ENCODE measurements at regions not wholly inside any gene's neighbourhood (a gene's known extent, or its start where the extent isn't known, plus 50 kb on each side); places are given as distances from the start of the nearest gene placed in this dataset.

DNA sequence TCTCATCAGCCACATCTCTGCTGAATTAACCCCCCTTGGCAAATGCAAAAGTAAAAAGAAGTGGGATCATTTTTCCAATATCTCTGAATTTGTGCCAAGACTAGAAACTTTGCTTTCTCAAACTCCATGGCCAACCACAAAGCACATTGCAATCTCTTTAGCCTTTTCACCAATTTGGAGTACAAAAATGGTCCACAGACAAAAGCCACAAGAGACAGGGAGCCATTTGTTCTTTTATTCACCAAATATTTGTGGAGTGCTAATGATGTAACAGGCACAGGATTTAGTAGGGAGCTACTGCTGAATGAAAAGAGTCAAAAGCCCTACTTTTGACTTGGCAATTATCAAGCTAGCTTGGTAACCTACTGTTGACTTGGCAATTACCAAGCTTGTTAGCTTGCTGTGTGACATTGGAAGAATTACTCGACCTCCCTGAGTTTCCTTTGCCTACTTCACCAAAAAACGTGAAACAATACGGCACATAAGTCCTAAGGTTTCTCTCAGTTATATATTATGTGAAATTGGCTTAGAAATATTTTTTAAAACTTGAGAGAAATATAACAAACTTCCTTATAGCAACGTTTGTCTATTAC lies 97.1 kb upstream of the KLF3 start:
- H3K9me2 ChIP-seq (ENCODE audit: insufficient read depth), result no peaks in the 10 kb centered on the region
- H4K20me1 ChIP-seq (ENCODE audit: insufficient read depth), result no peaks in the 10 kb centered on the region
- no peaks in the 10 kb centered on the region for H3K27me3 ChIP-seq (ENCODE audit: insufficient read depth, low read length)
- no peak overlapping the region for H3K9ac ChIP-seq (ENCODE audit: low read length)
- no peaks in the 10 kb centered on the region for H3K9me3 ChIP-seq (ENCODE audit: control insufficient read depth in 1 of 2, insufficient read depth in 1 of 2, low read depth in 1 of 2, low read length in 2 of 2)
- ATAC-seq (no peak), DNase-seq (ENCODE audit: low read depth, low spot score) (no peak)
- H3K36me3 ChIP-seq (ENCODE audit: control insufficient read depth in 1 of 2, insufficient read depth in 2 of 2, low read length in 2 of 2), result no peaks in the 10 kb centered on the region
- intact Hi-C loops (cut with micrococcal nuclease), result no loop called here
- ChIA-PET RAD21 (ENCODE audit: low non-redundant PET in 1 of 2, low total read pairs in 2 of 2, uncharacterized antibody in 2 of 2, unreplicated experiment in 2 of 2) (no interaction called here), CTCF (no interaction called here), POLR2A (no interaction called here)
- H3K4me3 ChIP-seq (replicated peaks in 1 of 2; ENCODE audit: low read depth in 1 of 2, low read length in 2 of 2), result no peak overlapping the region
- H3K4me2 ChIP-seq (ENCODE audit: low read length), result no peak overlapping the region
- no peaks in the 10 kb centered on the region for H3K4me1 ChIP-seq (ENCODE audit: control insufficient read depth in 1 of 2, insufficient read depth in 2 of 2, low read length in 2 of 2)
- no peak overlapping the region for H3K27ac ChIP-seq (ENCODE audit: low read depth, low read length)
- no peak overlapping the region for H2AFZ ChIP-seq (ENCODE audit: low read depth, low read length, poor library complexity, severe bottlenecking)
- BruUV-seq (replicated peaks), result no TSS peak
- no peaks in the 10 kb centered on the region for H3K79me2 ChIP-seq (ENCODE audit: insufficient read depth, low read length)
- TF ChIP-seq POLR2A (IDR thresholded peaks at IDR 0.05; ENCODE audit: borderline replicate concordance, extremely low read depth, insufficient read depth, insufficient read length) (no peak), REST (IDR thresholded peaks at IDR 0.05; ENCODE audit: low read depth) (no peak), EZH2phosphoT487 (IDR thresholded peaks at IDR 0.05; ENCODE audit: borderline replicate concordance) (no peak), ZNF274 (IDR thresholded peaks at IDR 0.05; ENCODE audit: low read depth, low read length) (no peak), FOSL1 (IDR thresholded peaks at IDR 0.05; ENCODE audit: low read depth) (no peak)
- TF ChIP-seq, protein P1, sequence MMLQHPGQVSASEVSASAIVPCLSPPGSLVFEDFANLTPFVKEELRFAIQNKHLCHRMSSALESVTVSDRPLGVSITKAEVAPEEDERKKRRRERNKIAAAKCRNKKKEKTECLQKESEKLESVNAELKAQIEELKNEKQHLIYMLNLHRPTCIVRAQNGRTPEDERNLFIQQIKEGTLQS (IDR thresholded peaks at IDR 0.05), result no peak

GRCh38 chr4:38567457-38567856 lies 96.5 kb upstream of the KLF3 start:
- no peak for ATAC-seq
- no peaks in the 10 kb centered on the region for H3K4me1 ChIP-seq (ENCODE audit: control insufficient read depth in 1 of 2, insufficient read depth in 2 of 2, low read length in 2 of 2)
- no peaks in the 10 kb centered on the region for H3K79me2 ChIP-seq (ENCODE audit: insufficient read depth, low read length)
- TF ChIP-seq EGR1 (IDR thresholded peaks at IDR 0.05; ENCODE audit: low read depth), result no peak
- no peak for TF ChIP-seq POLR2A (IDR thresholded peaks at IDR 0.05; ENCODE audit: borderline replicate concordance, extremely low read depth, insufficient read depth, insufficient read length)
- TF ChIP-seq POLR2AphosphoS5 (IDR thresholded peaks at IDR 0.05; ENCODE audit: low read depth, low read length), result no peak
- TF ChIP-seq CEBPB (IDR thresholded peaks at IDR 0.05; ENCODE audit: low read depth), result no peak
- no peak for TF ChIP-seq TCF7L2 (IDR thresholded peaks at IDR 0.05; ENCODE audit: borderline replicate concordance, extremely low read depth, insufficient read depth, insufficient read length)
- TF ChIP-seq REST (IDR thresholded peaks at IDR 0.05; ENCODE audit: low read depth), result no peak
- TF ChIP-seq CBX3 (IDR thresholded peaks at IDR 0.05; ENCODE audit: low read depth), result no peak
- no peak for TF ChIP-seq SRF (IDR thresholded peaks at IDR 0.05; ENCODE audit: low read depth)

More at GRCh38 chr4:38567457-38567856, 96.5 kb upstream of the KLF3 start:
- H3K27ac ChIP-seq (ENCODE audit: low read depth, low read length), result no peak overlapping the region
- ChIA-PET RAD21 (ENCODE audit: low non-redundant PET in 1 of 2, low total read pairs in 2 of 2, uncharacterized antibody in 2 of 2, unreplicated experiment in 2 of 2) (no interaction called here), CTCF (no interaction called here), POLR2A (no interaction called here)
- H3K27me3 ChIP-seq (ENCODE audit: insufficient read depth, low read length), result no peaks in the 10 kb centered on the region
- no peak for DNase-seq (ENCODE audit: low read depth, low spot score)
- H3K9me2 ChIP-seq (ENCODE audit: insufficient read depth), result no peaks in the 10 kb centered on the region
- intact Hi-C loops (cut with micrococcal nuclease), result no loop called here
- H3K9me3 ChIP-seq (ENCODE audit: control insufficient read depth in 1 of 2, insufficient read depth in 1 of 2, low read depth in 1 of 2, low read length in 2 of 2), result no peaks in the 10 kb centered on the region
- no peak overlapping the region for H3K4me2 ChIP-seq (ENCODE audit: low read length)
- BruUV-seq (replicated peaks), result no TSS peak
- H3K9ac ChIP-seq (ENCODE audit: low read length), result no peak overlapping the region
- H2AFZ ChIP-seq (ENCODE audit: low read depth, low read length, poor library complexity, severe bottlenecking), result no peak overlapping the region
- no peak overlapping the region for H3K4me3 ChIP-seq (replicated peaks in 1 of 2; ENCODE audit: low read depth in 1 of 2, low read length in 2 of 2)
- no peaks in the 10 kb centered on the region for H4K20me1 ChIP-seq (ENCODE audit: insufficient read depth)
- H3K36me3 ChIP-seq (ENCODE audit: control insufficient read depth in 1 of 2, insufficient read depth in 2 of 2, low read length in 2 of 2), result no peaks in the 10 kb centered on the region
